Esophagus (tissue), 2 donors: ENCODE measurements at regions not wholly inside any gene's neighbourhood (a gene's known extent, or its start where the extent isn't known, plus 50 kb on each side); places are given as distances from the start of the nearest gene placed in this dataset.

Experiments
- H3K27ac ChIP-seq, 2 donors: one replicate each; pipeline ENCODE4 v1.5.1; 2013; ENCODE audit warnings: low read depth in 2 of 2, mild to moderate bottlenecking in 2 of 2, inconsistent platforms in 1 of 2, low read length in 1 of 2, moderate library complexity in 1 of 2
- H3K27me3 ChIP-seq, 2 donors: one replicate each; pipeline ENCODE4 v1.6.1; 2013; ENCODE audit warnings: low read length in 2 of 2, control low read depth in 1 of 2, mild to moderate bottlenecking in 1 of 2; ENCODE audit not compliant: insufficient read depth in 2 of 2, control insufficient read depth in 1 of 2
- H3K36me3 ChIP-seq, 2 donors: one replicate each; pipeline ENCODE4 v1.6.1; 2013; ENCODE audit warnings: low read length in 1 of 2; ENCODE audit not compliant: control insufficient read depth in 2 of 2, insufficient read depth in 2 of 2
- H3K4me1 ChIP-seq, 2 donors: one replicate each; pipeline ENCODE4 v1.6.1; 2013; ENCODE audit warnings: low read length in 1 of 2; ENCODE audit not compliant: control insufficient read depth in 2 of 2, insufficient read depth in 2 of 2
- H3K4me3 ChIP-seq, 2 donors: one replicate each; pipeline ENCODE4 v1.5.1; 2013; ENCODE audit warnings: low read length in 2 of 2, mild to moderate bottlenecking in 2 of 2, low read depth in 1 of 2, moderate library complexity in 1 of 2
- H3K9me3 ChIP-seq, 2 donors: one replicate each; pipeline ENCODE4 v1.6.1; 2013; ENCODE audit warnings: mild to moderate bottlenecking in 2 of 2, low read depth in 1 of 2, low read length in 1 of 2, moderate library complexity in 1 of 2; ENCODE audit not compliant: control insufficient read depth in 2 of 2, insufficient read depth in 1 of 2
- WGBS, 2 donors: extraction: QIAGEN DNeasy Blood & Tissue Kit; methylation state at CpG; one replicate each; pipeline ENCODE4 v1.1.7; 2013; 5-methylcytosine and 5-hydroxymethylcytosine counted together
- donor health status: healthy with polysubstance abuse.
- donor health status: Bipolar disorder and iron deficiency.

GRCh38 chr2:120847700-120848321, 112.1 kb downstream of the GLI2 start:
- Histone ChIP-seq H3K27me3 (no peaks in the 10 kb centered on the region), H3K4me1 (peaks cover 0 to 11% of the 10 kb centered on the region in 2 donors), H3K27ac (peak overlapping the region in 1 of 2 donors; percentile 26), H3K36me3 (no peaks in the 10 kb centered on the region), H3K9me3 (no peaks in the 10 kb centered on the region), H3K4me3 (no peak overlapping the region)
- WGBS, 2 donors, result 54 to 66% methylated on average over 24 of the region's 24 CpGs

GRCh38 chr2:120849278-120849677, 113.6 kb downstream of the GLI2 start:
- Histone ChIP-seq H3K9me3 (no peaks in the 10 kb centered on the region), H3K4me1 (peaks cover 0 to 11% of the 10 kb centered on the region in 2 donors), H3K36me3 (no peaks in the 10 kb centered on the region), H3K27ac (no peak overlapping the region), H3K27me3 (no peaks in the 10 kb centered on the region), H3K4me3 (no peak overlapping the region)
- 92 to 96% methylated on average over 2 of the region's 2 CpGs for WGBS, 2 donors

- H3K27me3 ChIP-seq, result no peaks in the 10 kb centered on the region
- H3K27ac ChIP-seq, result no peak overlapping the region
- H3K9me3 ChIP-seq, result no peaks in the 10 kb centered on the region
- peaks cover 0 to 9% of the 10 kb centered on the region in 2 donors for H3K4me1 ChIP-seq
- 45 to 54% methylated on average over 5 of the region's 5 CpGs for WGBS, 2 donors
- no peak overlapping the region for H3K4me3 ChIP-seq
- no peaks in the 10 kb centered on the region for H3K36me3 ChIP-seq
Observed at GRCh38 chr2:120850551-120850950, 114.9 kb downstream of the GLI2 start.

GRCh38 chr2:120851116-120851773, 115.6 kb downstream of the GLI2 start:
- Histone ChIP-seq H3K27ac (no peak overlapping the region), H3K36me3 (no peaks in the 10 kb centered on the region), H3K9me3 (no peaks in the 10 kb centered on the region), H3K4me1 (peaks cover 0 to 9% of the 10 kb centered on the region in 2 donors), H3K4me3 (no peak overlapping the region), H3K27me3 (no peaks in the 10 kb centered on the region)
- 69 to 74% methylated on average over 3 of the region's 3 CpGs for WGBS, 2 donors

- 90 to 94% methylated on average over 12 of the region's 12 CpGs for WGBS, 2 donors
- no peaks in the 10 kb centered on the region for H3K27me3 ChIP-seq
Observed at GRCh38 chr2:120852200-120852815, 116.6 kb downstream of the GLI2 start.

GRCh38 chr2:120853306-120854013, 117.8 kb downstream of the GLI2 start:
- H3K4me3 ChIP-seq, result no peak overlapping the region
- no peak overlapping the region for H3K27ac ChIP-seq
- WGBS, 2 donors, result 88 to 91% methylated on average over 5 of the region's 5 CpGs
- no peaks in the 10 kb centered on the region for H3K9me3 ChIP-seq
- H3K27me3 ChIP-seq, result no peaks in the 10 kb centered on the region
- H3K4me1 ChIP-seq, result peaks cover 0 to 8% of the 10 kb centered on the region in 2 donors
- H3K36me3 ChIP-seq, result no peaks in the 10 kb centered on the region

More at GRCh38 chr2:120852200-120852815, 116.6 kb downstream of the GLI2 start:
- Histone ChIP-seq H3K9me3 (no peaks in the 10 kb centered on the region), H3K4me1 (peaks cover 0 to 9% of the 10 kb centered on the region in 2 donors), H3K36me3 (no peaks in the 10 kb centered on the region), H3K27ac (no peak overlapping the region), H3K4me3 (no peak overlapping the region)

- 69 to 72% methylated on average over 7 of the region's 7 CpGs for WGBS, 2 donors
Observed at GRCh38 chr2:120854014-120854620, 118.4 kb downstream of the GLI2 start.

GRCh38 chr2:120854766-120855530, 119.3 kb downstream of the GLI2 start:
- H3K27ac ChIP-seq, result no peak overlapping the region
- H3K27me3 ChIP-seq, result no peaks in the 10 kb centered on the region
- 84% methylated on average over 10 of the region's 10 CpGs for WGBS, 2 donors
- H3K4me3 ChIP-seq, result no peak overlapping the region
- no peaks in the 10 kb centered on the region for H3K36me3 ChIP-seq
- H3K9me3 ChIP-seq, result no peaks in the 10 kb centered on the region
- peaks cover 0 to 8% of the 10 kb centered on the region in 2 donors for H3K4me1 ChIP-seq

More at GRCh38 chr2:120854014-120854620, 118.4 kb downstream of the GLI2 start:
- H3K4me3 ChIP-seq, result no peak overlapping the region
- H3K4me1 ChIP-seq, result peaks cover 0 to 8% of the 10 kb centered on the region in 2 donors
- no peaks in the 10 kb centered on the region for H3K9me3 ChIP-seq
- H3K27me3 ChIP-seq, result no peaks in the 10 kb centered on the region
- no peaks in the 10 kb centered on the region for H3K36me3 ChIP-seq
- no peak overlapping the region for H3K27ac ChIP-seq
